C4-2B (cell line): ENCODE measurements at regions not wholly inside any gene's neighbourhood (a gene's known extent, or its start where the extent isn't known, plus 50 kb on each side); places are given as distances from the start of the nearest gene placed in this dataset.

Experiments used
- H3K27ac ChIP-seq: fragments of 450-650 bp; 2 replicates; pipeline ENCODE4 v1.5.1; 2017
- ZFX ChIP-seq: fragments of 450-650 bp; IDR thresholded peaks from 2 replicates; pipeline ENCODE4 v1.6.1; 2017
- TF ChIP-seq, protein P1 (sequence below): fragments of 450-650 bp; conservative IDR thresholded peaks from 2 replicates; pipeline ENCODE4 v1.5.1; 2017; ENCODE audit warnings: mild to moderate bottlenecking

DNA sequence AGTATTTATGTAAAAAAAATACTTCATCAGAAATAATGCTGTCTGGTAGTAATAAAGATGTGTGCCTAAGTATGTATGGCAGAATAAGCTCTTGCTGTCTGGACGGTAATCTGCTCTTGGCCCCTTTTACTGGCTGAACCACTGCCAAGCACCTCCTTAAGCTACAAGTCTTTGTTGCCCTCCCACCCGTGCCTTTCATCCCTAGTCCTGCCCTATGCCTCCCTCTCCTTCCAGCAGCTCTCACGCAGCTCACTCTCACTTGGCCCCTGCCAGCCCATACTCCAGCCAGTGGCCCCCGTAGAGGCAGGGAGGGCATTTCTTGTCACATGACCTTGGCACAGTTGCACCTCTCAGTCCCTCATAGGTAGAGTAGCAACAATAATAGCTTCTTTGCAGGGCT lies 54.5 kb upstream of the NPAS2 start:
- TF ChIP-seq, protein P1, sequence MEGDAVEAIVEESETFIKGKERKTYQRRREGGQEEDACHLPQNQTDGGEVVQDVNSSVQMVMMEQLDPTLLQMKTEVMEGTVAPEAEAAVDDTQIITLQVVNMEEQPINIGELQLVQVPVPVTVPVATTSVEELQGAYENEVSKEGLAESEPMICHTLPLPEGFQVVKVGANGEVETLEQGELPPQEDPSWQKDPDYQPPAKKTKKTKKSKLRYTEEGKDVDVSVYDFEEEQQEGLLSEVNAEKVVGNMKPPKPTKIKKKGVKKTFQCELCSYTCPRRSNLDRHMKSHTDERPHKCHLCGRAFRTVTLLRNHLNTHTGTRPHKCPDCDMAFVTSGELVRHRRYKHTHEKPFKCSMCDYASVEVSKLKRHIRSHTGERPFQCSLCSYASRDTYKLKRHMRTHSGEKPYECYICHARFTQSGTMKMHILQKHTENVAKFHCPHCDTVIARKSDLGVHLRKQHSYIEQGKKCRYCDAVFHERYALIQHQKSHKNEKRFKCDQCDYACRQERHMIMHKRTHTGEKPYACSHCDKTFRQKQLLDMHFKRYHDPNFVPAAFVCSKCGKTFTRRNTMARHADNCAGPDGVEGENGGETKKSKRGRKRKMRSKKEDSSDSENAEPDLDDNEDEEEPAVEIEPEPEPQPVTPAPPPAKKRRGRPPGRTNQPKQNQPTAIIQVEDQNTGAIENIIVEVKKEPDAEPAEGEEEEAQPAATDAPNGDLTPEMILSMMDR, result no peak
- TF ChIP-seq ZFX, result no peak
- no peak overlapping the region for H3K27ac ChIP-seq

DNA sequence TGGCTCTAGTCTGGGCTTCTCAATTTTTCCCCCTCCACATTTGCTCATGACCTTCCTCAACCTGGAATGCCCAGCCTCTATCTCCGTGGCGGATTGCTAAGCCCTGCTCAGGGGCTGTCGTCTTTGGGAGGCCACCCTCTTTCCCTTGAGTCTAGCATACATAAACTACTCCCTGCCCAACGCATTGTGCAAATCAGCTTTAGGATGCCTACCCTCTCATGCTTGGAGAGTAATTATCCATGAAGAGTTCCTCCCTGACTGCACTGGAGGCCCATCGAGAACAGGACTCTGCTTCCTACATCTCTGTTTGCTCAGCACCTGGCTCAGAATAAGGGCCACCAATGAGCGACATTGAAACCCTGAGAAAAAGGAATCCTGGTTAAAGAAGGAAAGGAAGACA lies 53.7 kb upstream of the NPAS2 start:
- H3K27ac ChIP-seq, result no peak overlapping the region
- TF ChIP-seq, protein P1, result no peak
- no peak for TF ChIP-seq ZFX

DNA sequence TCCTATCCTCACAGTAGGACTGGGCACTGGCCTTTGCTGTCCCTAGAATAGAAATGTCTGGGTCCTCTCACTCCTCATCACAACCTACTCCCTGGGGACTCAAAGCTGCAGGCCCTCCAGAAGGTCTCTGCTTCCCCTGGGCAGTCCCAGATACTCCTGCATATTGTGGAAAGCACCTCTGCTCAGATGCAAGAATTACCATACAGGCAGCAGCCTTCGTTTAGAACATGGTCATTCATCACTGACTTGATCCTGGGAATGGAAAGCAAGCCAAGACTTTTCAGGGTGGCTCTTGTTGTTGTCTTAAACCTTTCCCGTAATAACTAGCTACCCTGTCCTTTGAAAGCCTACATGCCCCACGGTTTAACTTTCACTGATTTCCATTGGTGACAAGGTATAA lies 53.1 kb upstream of the NPAS2 start:
- TF ChIP-seq, protein P1, result no peak
- TF ChIP-seq ZFX, result no peak
- no peak overlapping the region for H3K27ac ChIP-seq

DNA sequence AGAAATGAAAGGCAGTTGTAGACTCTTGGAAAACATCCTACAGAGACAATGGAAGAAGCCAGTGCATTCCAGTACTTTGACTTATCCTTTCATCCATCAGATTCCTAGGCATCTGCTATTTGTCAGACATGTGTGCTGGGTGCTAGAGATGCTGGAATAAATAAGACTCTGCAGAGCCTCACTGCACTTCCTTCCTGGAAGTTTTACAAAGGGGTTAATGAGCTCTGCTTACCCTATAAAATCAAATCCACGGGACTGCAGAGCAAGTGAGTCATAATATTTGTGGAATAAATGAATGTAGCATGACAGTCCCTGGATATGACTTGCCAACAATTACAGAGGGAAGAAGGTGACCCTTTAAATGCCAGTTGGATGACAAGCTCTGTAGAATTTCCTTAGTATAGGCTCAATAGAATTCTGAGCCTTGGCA lies 52.7 kb upstream of the NPAS2 start:
- H3K27ac ChIP-seq, result no peak overlapping the region
- no peak for TF ChIP-seq ZFX
- TF ChIP-seq, protein P1, result no peak

DNA sequence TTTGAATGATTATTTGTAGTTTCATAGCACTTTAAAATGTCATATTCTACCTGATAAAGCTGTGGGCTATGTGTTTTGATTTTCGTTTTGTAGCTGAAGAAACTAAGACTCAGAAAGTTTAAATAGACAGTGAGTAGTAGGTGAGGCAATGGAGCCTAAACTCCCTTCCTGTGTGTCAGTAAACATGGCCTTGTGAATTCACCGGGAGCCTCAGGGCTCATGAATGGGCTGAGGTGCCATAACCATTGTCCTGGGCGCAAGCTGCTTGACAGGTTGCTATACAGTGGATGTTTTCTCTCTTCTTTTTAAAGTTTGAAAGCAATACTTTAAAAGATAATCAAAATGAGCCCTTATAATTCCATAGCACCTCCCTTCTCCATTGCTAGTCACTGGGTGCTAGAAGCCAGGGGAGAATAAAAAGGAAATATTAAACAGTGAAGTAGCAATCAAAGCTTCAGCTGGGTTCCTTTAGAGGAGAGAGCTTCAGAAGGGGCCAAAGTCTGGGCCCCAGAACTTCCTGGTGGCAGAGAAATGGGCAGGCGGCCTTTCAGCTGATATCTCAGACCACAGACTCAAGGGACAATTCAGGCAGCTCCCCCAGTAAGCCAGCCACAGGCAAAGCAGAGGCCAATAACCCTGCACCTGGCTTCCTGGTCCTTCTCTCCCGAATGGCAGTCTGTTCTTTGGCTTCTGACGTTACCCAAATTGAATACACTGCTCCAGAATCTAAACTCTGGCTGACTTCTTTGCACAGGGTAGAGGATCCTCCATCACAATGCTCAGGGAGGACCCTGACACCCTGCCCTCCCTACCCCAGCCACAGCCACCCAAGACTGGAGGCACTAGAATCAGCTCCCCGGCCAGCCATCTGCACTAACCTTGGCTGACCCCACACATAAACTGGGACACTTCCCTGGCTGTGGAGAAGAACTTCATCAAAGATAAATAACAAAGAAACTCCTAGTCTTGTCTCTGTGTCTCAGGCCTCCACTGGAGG lies 51.8 kb upstream of the NPAS2 start:
- H3K27ac ChIP-seq, result no peak overlapping the region
- TF ChIP-seq, protein P1, result no peak
- no peak for TF ChIP-seq ZFX
